ENCODE measurements at regions not wholly inside any gene's neighbourhood (a gene's known extent, or its start where the extent isn't known, plus 50 kb on each side); places are given as distances from the start of the nearest gene placed in this dataset.
"Not testable (repeated sequence)": the region's sequence is repeated elsewhere in the genome, so short reads cannot be mapped to it uniquely, and the experiment has no call there.

GRCh38 chr3:59171491-59171890 lies 121.7 kb upstream of the CFAP20DC start:
- no peak for DNase-seq

- not testable (repeated sequence) for DNase-seq
These were observed 120.3 kb upstream of the CFAP20DC start for GRCh38 chr3:59170166-59170565.

GRCh38 chr3:59167756-59168155 lies 117.9 kb upstream of the CFAP20DC start:
- no peak for DNase-seq

GRCh38 chr3:59163953-59164352 lies 114.1 kb upstream of the CFAP20DC start:
- no peak for DNase-seq

- DNase-seq, result no peak
These were observed 111.2 kb upstream of the CFAP20DC start for GRCh38 chr3:59161048-59161447.

- no peak for DNase-seq
These were observed 110.4 kb upstream of the CFAP20DC start for GRCh38 chr3:59160133-59160746.

GRCh38 chr3:59153648-59154047 lies 103.8 kb upstream of the CFAP20DC start:
- no peak for DNase-seq

- DNase-seq, result no peak
These were observed 103.1 kb upstream of the CFAP20DC start for GRCh38 chr3:59152943-59153342.

- DNase-seq, result no peak
These were observed 100.2 kb upstream of the CFAP20DC start for GRCh38 chr3:59150039-59150438.

GRCh38 chr3:59149166-59149565 lies 99.3 kb upstream of the CFAP20DC start:
- no peak for DNase-seq

- no peak for DNase-seq
These were observed 93.6 kb upstream of the CFAP20DC start for GRCh38 chr3:59143447-59143846.

- DNase-seq, result no peak
These were observed 92.7 kb upstream of the CFAP20DC start for GRCh38 chr3:59142556-59142955.

- DNase-seq, result no peak
These were observed 89.1 kb upstream of the CFAP20DC start for GRCh38 chr3:59138966-59139365.

- DNase-seq, result no peak
These were observed 87.6 kb upstream of the CFAP20DC start for GRCh38 chr3:59137415-59137814.

GRCh38 chr3:59136081-59136480 lies 86.3 kb upstream of the CFAP20DC start:
- no peak for DNase-seq

- no peak for DNase-seq
These were observed 85.3 kb upstream of the CFAP20DC start for GRCh38 chr3:59135096-59135495.

GRCh38 chr3:59133311-59133710 lies 83.5 kb upstream of the CFAP20DC start:
- DNase-seq, result no peak

GRCh38 chr3:59131016-59131766 lies 81.4 kb upstream of the CFAP20DC start:
- DNase-seq, result no peak

GRCh38 chr3:59128685-59129084 lies 78.9 kb upstream of the CFAP20DC start:
- DNase-seq, result no peak

GRCh38 chr3:59127071-59127470 lies 77.2 kb upstream of the CFAP20DC start:
- peak; percentile 0 for DNase-seq

GRCh38 chr3:59126446-59126845 lies 76.6 kb upstream of the CFAP20DC start:
- DNase-seq, result no peak

GRCh38 chr3:59121346-59122144 lies 71.7 kb upstream of the CFAP20DC start:
- no peak for DNase-seq

GRCh38 chr3:59118928-59119327 lies 69.1 kb upstream of the CFAP20DC start:
- DNase-seq, result no peak

- DNase-seq, result no peak
These were observed 67.6 kb upstream of the CFAP20DC start for GRCh38 chr3:59117396-59117795.
